ENCODE measurements at regions not wholly inside any gene's neighbourhood (a gene's known extent, or its start where the extent isn't known, plus 50 kb on each side); places are given as distances from the start of the nearest gene placed in this dataset.

DNA sequence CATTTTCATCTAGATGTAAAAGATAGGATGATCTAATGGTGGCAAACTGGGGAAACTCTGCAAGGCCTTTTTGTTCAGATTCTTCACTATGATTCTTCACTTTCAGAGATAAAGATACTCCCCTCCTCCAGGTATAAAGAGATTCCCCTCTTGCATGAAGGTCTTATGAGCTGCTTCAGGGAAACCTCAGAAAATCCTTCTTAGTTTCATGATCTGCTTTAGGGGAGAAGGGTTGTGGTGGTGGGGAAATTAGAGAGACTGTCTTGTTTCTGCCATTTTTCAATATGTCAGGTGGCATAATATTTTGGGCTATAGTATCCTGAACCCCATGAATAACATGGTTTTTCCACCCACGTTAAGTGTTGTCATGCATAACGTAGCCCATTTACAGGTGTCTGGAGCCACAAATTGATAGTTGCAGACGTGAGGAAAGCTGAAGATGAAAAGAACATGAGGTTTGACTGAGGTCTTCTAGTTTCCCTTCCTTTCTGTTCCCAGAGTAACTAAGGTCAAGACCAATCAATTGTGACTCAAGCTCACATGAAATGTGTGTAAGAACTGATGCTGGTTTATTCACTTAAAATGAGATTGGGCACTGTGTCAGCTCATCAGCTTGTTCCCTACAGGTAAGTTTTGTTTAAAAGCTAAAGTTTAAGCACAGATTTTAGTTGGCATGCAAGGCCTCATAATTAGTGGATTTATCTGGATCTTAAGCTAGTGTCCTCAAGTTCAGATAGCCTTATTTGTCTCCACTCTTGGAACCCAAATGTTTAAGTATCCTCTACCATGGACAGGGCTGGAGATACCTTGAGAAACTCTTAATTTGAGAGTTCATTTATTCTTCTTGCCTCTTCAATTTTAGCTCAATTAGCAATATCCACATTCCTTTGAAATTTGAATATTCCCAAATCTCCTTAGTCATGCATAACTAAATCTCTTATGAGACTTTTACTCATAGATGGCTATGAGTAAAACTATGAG lies 304.5 kb upstream of the FANCL start:
- DNase-seq: no peak

DNA sequence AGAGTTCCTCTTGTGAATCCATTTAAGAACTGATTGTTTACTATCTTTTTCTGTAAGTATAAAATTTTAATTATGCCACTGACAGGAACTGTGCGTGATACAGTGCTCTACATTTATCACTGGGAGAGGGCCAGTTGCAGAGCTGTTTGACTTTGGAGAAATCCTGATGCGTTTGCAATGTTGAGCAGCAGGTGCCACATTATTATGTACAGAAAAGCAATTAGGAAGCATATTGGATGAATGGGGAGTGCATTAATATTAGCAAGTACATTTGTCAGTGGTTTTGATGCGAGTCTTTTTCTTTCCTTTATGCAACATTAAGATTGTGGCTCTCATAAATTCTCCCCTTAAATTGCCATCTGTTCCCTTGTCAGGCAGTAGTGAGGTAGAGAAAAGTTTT lies 302.3 kb upstream of the FANCL start:
- DNase-seq: no peak

DNA sequence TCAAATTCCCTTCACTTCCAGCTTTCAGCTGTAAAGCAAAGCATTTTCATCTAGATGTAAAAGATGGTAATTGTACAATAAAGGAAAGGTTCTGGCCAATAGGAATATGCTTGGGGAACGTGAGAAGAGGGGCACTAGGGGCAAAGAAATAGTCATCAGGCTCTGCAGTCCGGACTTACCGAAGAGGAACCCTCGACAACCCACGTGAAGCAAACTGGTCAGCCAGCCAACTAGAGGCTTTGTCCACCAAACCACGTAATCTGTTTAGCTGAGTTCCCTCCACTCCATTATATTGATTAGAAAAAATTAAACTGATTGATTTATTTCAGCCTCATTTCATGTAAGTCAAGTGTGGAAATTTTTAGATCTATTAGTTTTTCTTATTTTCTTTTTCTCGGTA lies 300.4 kb upstream of the FANCL start:
- DNase-seq: no peak

DNA sequence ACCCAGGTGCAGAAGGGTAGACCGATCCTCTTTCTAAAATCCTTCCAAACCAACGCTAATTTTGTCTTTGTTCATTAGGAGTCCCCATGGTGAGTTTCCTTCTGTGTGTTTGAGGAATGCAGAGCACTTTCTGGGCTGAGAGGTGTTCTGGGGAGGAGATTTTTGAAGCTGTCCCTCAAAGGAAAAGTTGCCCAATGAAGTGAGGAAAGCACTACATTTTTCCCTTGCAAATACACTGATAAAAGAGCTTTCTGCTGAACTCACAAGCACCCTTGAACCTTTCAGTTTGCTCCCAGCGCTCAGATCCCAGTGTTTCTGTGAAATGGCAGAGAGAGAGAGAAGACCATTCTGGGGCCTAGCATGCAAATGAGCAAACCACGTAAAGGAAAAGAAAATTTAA lies 299.6 kb upstream of the FANCL start:
- DNase-seq: no peak

DNA sequence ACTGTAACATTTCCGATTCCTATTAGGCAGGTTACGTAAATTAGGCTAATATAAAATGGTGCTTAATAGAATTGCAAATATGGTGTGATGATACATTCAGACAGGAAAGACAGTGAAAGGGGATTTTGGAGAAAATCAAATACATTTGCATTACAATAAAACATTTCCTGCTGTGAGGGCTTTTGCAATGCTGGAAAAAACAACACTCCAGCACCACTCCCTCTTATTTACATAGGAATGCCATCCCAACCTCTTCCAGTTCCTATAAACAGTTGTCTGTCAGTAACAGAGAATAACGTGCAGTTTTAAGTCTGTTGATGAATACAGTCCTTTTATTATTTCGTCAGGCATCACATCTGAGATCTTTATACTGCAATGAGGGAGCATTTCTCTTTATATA lies 298.8 kb upstream of the FANCL start:
- DNase-seq: no peak

DNA sequence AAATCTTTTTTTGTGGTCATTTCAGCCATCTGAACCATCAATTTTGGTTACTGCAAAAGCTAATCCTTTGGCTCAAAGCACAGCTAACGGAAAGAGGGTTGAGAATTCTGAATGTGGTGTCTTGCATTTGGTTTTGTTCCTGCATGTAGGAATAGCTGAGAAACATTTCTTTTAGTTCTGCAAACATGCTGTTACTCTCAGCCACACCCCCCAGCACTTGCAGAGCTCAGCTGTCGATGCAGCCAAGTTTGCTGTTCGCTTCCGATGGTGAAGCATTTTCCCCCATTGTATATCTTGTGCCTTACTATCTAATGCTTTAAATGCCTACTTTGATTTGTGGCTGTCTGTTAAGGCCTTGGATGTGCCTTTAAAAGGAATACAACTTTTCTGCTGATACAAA lies 294.9 kb upstream of the FANCL start:
- DNase-seq: no peak

DNA sequence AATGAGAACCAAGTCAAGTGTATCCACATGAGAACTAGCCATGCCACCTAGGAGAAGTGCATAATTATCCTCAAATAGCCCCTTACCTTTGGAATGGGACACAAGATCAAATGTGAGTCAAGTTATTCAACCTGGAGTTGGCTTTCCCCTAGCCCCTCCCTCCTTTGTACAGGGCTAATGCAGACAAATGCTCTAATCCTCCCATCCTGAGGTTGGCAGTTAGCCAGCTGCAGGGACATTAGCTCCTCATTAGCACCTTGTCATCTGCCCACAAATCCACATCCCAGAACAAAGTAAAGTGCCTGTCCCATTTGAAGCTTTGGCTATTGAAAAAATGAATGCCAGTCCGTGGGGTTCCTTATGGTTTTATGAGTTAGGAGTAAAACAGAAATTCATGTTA lies 294.1 kb upstream of the FANCL start:
- DNase-seq: no peak

DNA sequence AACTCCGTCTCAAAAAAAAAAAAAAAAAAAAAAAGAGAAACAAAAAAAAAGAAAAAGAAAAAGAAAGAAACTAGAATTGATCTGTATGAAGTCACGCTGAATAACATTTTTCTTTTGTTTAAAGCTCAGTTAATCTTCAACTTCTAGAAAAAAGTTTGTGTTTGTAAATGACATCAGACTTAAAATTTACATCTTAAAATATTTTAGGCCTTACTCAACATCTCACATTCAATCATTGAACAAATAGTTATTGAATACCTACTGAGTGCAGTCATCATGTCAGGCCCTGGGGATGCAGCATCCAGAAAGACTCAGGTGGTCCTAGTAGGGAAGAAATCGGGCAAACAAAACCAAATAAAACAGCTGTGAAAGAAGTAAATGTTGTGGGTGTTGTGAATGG lies 292.3 kb upstream of the FANCL start:
- DNase-seq: no peak

DNA sequence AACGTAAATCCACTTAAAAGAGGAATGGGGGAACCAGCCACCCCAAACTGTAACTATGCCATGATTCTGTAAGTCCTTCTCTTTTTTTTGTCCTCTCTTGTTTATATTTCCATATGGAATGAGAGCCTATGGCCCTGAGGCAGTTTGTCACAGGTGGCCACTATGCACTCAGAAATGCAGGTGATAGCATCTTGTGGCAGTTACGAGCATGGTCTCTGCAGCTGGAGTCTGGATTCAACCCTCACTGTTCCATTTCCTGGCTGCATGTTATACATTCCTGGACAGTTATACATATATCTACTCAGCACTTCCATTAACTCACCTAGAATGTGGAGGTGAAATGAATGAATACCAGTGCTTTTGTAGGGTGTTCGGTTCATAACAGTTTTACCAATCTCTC lies 291.5 kb upstream of the FANCL start:
- no peak for DNase-seq

DNA sequence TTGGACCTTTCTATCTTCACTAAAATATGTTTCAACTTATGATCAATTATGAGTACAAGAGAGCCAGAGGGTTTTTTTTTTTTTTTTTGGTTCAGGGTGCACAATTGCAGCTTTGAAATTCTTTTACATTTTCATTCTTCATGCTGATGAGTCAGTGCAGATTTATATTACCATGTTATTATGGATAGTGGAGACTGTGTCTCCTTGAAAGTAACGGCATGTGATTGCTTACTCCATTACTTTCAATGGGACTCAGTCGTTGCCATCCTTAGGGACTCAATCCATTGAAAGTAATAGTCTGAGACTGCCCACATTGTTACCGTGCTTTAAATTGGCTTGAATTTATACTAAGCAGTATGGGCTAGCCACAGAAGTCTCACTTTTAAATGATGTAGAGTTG lies 286.5 kb upstream of the FANCL start:
- DNase-seq: no peak

DNA sequence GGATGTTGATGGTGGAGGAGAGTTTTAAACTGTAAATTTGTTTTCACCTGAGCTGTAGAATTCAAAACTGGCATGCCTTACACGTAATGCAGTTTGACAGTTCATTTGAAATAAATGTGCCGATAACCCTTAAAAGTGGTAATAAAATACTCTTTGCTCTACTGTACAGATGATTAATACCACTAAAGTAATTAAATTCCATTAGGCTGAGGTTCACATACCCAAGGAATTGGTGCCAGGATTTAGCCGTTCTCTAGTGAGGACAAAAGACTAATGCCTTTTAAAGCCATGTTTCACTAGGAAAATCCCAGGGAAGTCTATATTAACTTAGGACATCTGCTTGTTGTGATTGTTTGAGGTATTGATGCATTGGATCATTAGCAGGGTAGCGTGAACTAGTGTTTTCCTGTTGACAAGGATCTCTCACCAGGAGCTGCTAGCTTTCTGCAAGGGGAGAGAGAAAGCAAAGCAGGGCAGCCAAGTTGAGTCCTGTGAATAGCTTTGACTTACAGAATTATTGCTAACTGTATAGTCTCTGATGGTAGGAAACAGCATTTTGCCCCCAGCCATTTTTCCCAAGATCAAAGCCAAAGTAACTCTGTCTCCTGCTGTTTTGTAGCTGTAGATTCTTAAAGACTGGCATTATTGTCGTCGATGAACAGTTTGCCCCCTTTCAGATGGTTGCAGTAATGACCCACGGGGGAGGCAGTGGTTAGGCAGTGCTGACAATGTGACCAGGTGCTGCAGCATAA lies 280.9 kb upstream of the FANCL start:
- DNase-seq: no peak

DNA sequence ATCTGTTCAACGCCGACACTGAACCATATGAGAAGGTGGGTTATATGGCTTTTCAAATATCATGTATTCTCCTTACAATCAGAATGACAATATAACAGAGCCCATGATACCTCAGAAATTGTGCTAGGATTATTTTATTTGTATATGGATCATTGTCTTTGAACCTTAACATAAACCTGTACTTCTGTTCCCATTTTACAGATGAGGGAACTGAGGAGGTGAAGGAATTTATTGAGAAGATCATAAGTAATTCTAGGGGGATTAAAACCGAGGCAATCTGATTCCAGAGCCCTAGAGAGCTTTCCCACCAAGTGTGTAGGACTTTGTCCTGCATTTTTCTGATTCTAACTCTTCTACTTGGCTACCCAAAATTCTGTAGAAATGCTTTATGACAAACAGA lies 279.8 kb upstream of the FANCL start:
- no peak for DNase-seq

DNA sequence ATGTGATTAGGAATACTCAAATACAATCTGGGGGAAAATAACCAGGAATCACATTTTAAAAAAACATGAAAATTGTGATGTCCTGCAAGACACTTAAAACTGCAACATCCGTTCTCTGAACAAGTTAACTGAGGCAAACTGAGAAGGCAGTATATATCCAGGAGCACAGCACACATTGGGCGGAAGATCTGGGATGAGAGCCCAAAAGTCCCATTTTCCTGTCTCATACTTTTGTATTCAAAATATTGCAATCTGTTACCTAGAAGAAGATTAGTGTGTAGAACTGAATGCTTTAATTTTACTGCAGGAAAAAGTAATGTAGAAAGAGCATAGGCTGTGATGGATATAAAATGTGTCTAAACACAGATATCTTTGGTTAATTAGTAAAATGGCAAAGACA lies 276.8 kb upstream of the FANCL start:
- DNase-seq: no peak

DNA sequence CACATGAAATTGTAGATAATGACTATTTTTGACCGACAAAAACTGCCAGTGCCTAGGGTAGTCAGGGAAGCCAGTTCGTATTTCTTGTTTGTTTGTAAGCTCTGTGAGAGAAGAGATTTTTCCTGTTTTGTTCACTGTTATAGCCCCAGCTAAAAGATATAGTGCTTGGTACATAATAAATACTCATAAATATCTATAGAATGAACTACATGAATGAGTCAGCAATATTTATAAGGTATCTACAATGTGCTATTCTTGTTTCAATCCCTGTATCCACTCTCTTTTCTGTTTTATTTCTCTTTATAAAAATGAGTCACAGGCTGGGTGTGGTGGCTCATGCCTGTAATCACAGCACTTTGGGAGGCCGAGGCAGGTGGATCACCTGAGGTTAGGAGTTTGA lies 275.6 kb upstream of the FANCL start:
- no peak for DNase-seq

DNA sequence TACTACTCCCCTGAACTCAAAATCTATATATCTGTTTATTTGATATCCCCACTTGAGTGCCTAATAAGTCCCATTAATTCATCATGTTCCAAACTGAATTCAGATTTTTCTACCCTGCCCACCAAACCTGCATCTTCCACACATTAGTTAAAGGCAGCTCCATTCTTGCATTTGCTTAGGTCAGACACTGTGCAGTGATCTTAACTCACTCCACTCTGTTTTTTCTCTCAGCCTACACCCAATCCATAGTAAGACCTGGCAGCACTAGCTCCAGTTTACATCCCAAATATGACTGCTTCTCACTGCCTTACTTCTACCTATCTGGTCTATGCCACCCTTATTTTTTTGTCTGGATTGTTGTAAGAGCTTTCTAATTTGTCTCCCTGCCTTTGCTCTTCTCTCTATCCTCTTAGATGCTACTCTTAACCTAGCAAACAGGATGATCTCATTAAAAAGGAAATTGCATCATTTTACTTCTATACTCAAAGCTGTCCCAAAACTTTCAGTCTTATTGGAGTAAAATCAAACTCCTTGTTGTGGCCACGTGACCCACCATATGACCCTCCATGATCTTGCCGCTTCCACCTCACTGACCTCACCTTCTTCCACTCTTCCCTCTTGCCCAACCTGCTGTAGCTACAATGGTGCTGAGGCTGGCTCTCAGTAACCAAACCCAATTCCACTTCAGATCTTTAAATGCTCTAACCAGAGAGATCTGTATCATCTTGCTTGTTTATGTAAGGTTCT lies 274.9 kb upstream of the FANCL start:
- DNase-seq: no peak

DNA sequence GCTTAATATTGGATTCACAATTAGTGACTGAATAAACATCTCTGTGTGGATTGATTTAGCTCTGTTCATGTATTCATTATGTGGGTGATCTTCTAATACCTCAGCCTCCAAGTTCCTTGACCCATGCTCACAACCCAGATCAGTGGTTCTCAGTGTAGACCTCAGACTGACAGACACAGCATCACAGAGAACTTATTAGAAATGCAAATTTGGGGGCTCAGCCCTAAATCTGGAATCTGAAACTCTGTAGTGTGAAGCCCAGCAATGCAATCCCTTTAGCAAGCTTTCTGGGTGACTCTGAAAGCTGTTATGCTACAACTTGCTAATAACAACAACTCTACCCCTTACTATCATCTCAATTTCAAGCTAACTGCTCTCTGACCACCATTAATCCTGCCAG lies 273.1 kb upstream of the FANCL start:
- no peak for DNase-seq

DNA sequence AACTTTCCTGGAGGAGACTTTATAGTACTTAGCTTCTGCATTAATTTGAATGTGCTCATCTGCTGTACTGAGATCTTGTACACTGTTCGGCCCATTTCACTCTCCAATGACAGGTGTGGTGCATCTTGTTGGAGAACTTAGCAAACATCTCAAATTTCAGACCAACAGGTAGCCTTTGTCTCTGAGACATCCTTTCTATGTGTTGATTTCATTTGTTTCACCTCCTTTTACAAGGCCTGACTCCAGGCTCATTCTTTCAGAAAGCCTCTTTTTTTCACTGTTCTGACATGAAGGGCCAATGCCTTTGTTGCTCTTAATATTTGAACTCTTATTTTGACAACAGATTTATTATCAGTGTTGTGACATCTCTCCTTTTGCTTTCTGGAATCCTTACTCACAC lies 271.8 kb upstream of the FANCL start:
- no peak for DNase-seq

DNA sequence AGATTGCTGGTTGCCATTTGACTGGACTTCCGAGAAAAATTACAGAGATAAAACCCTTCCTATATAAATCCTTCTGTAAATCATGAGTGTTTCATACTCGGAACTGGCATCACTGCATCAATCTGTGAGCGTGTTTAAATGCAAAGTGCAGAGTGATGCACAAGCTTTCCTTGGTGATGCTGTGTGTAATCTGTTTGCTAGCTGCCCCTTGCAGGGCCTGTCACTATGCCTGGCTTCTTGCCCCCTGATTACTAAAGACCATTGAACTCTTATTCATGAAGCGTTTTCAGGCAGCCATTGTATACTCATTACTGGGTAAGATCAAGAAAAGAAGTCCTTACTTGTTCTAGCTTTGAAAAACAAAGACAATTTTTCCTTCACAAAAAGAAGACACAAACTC lies 266.9 kb upstream of the FANCL start:
- no peak for DNase-seq

DNA sequence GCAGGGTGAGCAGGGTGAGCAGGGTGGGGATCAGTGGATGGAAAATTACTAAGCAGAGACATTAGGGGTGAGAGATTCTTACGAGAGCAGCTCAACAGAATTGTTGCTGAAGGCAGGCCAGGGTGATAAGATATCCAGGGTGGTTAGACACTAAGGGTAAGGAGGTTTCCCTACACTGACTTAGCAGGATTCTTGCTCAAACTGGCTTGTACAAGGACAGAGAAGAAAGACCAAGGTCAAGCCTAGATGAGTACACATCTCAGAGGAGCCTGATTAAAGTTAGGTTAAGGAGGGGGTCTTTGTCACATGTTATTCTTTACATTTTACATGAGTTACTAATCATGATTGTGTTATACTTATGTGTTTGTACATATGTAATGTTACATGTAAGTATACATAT lies 262.8 kb upstream of the FANCL start:
- DNase-seq: no peak

DNA sequence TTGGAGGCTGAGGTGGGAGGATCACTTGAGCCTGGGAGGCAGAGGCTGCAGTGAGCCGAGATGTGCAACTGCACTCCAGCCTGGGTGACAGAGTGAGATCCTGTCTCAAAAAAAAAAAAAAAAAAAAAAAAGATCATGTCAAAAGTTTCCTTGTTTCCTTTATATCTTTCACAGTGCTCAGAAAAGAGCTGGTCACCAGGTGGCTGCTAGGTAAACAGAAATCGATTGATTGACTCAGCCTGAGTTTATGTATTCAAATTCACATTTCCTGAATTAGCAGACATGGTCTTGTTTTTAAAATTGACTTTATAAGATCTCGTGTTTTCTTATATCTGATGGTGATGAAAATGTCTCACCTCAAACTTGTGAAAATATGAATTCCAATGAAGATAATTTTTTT lies 261.8 kb upstream of the FANCL start:
- no peak for DNase-seq

DNA sequence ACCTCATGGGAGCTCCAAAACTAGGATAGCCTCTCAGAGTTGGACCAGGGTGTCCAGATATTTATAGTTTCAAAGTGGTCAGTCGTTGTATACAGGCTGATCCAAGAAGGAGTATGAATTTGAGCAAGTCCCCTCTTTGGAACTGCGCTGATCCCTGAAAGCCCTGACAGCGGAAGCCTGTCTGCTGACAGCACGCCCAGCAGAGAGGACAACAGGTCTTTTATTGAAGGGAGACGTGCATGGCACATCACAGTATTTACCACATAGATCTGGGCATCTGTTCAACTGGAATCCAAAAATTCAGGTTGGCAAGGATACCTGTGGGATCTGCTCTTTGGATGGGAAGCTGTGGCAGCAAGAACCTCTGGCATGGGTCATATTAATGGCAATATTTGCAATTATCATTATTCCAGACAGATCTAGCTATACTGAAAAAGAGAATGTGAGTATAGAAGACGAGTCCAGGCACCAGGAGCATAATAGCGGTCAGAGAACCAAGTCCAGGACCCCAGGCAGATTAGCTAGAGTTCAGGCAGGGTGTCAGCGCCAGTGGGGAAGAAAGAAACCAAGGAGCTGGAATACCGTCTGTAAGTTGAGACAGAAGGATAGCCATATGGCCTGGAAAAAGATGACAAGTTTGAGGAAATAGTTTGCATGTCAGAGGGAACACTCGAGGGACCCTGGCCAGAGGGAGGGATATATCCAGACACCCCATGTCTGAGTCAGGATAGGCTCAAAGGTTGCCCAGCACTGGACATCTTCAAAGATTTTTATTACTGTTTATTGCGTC lies 260.4 kb upstream of the FANCL start:
- no peak for DNase-seq

DNA sequence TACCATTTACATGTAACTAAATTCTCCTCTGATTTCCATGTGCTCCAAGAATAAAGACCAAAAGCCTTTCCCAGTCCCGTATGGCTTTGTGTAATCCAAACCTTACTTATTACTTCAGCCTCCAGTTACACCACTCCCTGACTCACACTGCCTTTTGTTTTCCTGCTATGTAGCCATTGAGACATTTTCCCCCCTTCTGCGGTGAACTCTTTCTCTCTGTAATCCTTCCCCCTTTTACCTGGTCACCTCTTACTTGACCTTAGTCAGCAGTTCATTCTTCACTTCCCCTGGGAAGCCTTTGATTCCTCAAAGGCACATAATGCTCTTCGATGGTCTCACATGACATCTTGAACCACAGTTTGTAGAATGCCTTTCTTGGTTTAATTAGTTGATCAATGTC lies 256.0 kb upstream of the FANCL start:
- no peak for DNase-seq

DNA sequence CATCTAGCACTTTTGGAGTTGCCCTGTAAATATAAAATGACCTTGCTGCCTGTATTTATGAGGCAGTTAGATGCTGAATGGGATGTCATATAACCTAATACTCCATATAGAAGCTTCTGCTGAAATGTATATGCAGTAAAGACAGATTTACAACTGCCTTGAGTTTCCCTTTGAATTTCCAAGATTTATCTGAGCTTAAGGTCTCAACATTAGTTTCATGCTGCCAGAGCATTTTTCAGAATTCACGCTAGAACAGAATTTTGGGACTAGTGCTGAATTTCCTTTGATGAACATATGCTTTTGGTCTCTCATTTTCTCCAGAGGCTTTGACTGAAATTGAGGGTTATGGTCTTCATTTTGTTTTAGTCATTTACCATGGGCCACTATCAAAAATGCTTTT lies 254.7 kb upstream of the FANCL start:
- no peak for DNase-seq

Measured in CD4-positive, alpha-beta T cell treated with Interleukin-12 subunit alpha and Interleukin-12 subunit beta, for 1 hour (primary cell).